GM18520 (cell line): ENCODE measurements at regions not wholly inside any gene's neighbourhood (a gene's known extent, or its start where the extent isn't known, plus 50 kb on each side); places are given as distances from the start of the nearest gene placed in this dataset.

Experiments used
- ATAC-seq: cut with Tn5 transposase; IDR thresholded peaks from one replicate; pipeline ENCODE4 v1.9.1; 2021; ENCODE audit not compliant: unreplicated experiment

DNA sequence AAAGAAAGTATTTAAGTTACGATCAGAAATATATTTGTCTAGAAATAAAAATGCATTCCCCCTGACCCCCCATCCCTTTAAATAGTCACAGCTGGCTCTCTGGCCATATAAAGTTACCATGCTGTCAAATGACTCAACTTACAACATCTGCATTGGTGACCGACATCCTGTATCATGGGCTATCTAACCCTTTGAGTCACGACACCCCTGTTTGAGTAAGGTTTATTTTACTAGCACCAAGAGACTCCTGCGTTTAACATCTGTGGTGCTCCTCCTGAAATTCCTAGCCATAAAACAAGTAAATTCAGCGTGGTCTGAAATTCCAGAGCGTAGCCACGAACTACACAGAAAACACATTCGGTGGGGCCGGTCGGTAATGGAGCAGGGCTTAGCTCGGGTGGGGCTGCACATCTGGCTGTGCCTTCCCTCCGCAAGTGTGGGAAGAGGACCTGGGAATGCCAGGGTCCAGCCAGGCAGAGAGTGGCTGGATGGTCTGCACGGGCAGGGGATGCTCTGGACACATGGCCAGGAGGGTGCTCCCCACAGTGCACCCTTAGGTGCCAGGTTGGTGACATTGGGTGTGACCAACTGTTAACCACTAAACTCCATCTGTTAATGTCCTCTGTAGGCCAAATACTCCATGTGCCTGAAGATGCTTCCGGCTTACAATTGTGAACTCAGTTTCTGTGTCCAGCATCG is 53.0 kb upstream of the CLDN14 start:
- ATAC-seq, result no peak

GRCh38 chr21:36533468-36533848 is 53.5 kb upstream of the CLDN14 start:
- no peak for ATAC-seq

DNA sequence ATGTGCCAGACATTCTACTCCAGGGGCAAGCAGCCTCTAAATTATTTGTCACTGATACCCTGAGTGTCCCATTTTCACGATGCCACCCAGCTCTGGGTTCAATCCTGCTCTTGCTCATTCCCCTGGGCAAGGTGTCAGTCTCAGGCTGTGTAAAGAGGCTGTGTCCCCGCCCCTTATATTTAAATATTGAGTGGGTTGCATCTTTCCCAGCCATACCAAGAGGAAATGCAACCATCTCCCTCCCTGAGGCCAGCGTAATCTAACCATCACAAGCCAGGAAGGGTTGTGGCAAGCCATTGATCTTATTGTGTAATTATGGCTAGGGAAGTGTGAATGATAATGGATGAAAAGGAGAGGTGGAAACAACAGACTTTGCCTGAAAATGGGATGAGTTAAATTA is 54.7 kb upstream of the CLDN14 start:
- no peak for ATAC-seq

GRCh38 chr21:36535618-36536241 is 55.8 kb upstream of the CLDN14 start:
- ATAC-seq, result peak; percentile 67

DNA sequence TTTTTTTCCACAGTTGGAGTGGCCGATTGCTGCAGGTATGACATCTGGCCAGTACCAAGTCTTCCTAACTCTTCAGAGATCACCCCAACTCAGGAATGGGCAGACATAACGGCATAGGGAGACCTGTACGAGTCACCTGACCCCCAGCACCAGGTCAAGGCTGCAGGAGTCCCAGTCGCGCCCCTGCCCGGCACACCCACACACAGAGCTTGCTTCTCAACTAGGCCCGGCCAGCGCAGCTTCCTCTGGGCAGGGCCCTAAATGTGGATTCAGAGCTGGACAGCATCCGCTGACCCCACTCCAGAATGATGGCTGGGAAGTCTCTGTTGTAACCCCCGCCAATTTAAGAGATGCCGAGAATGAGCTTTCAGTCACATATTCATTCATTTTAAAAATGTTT is 58.8 kb upstream of the CLDN14 start:
- no peak for ATAC-seq

GRCh38 chr21:36539434-36540150 is 59.7 kb upstream of the CLDN14 start:
- ATAC-seq, result no peak

DNA sequence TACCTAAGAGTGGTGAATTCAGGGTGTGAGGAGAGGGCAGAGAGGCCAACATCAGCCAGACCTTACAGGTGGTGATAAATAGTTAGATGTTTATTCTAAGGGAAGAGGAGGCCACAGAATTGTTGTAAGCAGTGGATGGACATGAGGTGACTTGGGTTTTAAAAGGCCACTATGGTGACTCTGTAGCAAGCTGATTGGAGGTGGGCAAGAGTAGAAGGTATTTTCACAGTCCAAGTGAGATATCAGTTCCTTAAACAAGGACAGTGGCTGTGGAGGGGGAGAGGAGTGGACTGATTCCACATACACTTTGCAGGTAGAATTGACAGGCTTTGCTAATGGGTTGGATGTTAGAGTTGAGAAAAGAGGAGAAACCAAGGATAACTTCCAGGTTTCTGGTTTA is 60.8 kb upstream of the CLDN14 start:
- no peak for ATAC-seq

- no peak for ATAC-seq
Observed at GRCh38 chr21:36541721-36542139, 61.8 kb upstream of the CLDN14 start.

DNA sequence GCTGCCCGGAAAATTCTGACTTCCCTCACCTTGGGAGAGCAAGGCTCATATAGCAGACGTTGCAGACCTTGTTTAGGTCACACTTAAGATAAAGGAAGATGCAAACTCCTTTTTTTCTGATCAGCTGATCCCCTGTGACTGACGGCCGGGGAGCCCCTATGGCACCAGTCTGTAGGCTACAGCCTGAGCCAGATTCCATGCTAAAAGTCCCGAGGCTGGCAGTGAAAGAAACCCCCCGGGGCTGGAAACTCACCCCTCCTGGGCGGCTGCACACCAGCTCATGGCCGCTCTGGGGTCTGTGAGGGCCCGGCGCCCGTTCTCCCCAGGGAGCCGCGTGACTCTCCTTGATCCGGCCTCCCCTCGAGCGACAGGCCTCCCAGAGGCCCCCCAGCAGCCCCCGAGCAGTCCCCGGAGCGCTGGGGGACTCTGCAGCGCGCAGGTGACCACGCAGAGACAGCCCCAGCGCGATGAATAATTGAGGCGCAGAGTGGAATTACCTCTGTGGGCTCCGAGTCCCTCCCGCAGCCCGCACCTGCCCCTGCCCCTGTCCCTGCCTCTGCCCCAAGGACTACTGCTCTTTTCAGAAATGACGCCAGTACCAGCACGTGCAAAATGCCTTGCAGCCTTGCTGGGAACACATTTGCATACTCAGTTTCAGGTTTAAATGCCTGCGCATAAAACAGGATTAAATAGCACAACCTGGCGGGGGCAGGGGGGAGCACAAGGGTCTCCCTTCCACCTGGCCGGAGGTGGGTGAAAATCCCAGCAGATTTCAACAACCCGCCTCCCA is 62.6 kb upstream of the CLDN14 start:
- peak; percentile 40 for ATAC-seq

DNA sequence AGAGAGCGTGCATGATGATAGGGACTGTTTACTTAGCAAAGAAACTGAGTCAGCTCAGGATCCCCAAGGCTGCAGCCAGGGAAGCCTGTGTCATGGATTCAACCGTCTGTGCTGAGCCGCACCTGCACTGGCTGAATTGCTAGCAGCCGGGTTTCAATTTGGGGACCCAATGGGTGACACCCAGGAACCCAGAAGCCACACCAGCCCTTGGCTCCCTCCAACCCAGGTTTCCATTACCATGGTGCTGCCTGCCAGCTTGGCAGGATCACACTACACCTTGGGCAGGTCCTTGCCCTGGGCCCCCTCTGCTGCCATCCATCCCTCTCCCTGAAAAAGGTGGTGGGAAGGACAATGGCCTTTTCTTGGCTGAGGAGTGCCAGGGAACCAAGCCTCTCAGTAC is 64.0 kb upstream of the CLDN14 start:
- no peak for ATAC-seq

GRCh38 chr21:36544545-36544944 is 64.6 kb upstream of the CLDN14 start:
- no peak for ATAC-seq

GRCh38 chr21:36545776-36546511 is 66.0 kb upstream of the CLDN14 start:
- no peak for ATAC-seq

GRCh38 chr21:36547464-36547863 is 67.5 kb upstream of the CLDN14 start:
- ATAC-seq, result no peak

DNA sequence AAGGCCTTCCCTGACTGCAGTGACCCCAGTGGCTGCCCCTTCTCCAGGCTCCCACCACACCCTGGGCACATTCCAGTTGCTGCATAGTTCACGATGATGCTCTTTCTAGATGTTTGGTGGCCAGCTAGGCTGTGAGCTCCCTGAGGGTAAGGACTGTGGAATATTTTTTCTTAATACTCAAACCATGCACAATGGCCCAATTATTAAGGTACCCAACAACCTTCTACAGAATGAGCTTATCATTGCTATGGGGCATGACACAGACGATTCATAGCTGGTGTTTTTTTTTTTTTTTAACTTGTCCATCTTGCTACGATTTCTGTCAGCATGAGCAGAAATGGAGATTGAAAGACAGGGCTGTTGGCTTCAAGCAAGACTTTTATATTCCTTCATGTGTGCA is 68.9 kb upstream of the CLDN14 start:
- no peak for ATAC-seq

DNA sequence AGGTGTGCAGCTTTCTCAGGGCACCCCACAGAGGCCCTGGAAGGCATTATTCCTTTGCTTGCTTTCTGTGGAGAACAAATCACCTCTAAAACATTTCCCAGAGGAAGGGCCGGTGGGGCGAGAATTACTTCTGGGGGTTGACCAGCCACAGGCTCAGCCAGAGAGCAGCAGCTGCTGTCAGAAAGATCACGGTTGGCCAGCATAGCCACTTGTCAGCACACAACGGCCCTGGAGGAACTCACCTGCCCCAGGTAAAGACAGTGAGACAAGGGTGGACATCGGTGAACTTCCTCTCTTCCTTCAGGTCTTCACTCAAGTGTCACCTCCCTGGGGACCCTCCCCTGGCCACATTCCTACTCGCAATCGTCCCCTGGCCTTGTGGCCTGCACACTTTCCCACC is 69.5 kb upstream of the CLDN14 start:
- no peak for ATAC-seq

DNA sequence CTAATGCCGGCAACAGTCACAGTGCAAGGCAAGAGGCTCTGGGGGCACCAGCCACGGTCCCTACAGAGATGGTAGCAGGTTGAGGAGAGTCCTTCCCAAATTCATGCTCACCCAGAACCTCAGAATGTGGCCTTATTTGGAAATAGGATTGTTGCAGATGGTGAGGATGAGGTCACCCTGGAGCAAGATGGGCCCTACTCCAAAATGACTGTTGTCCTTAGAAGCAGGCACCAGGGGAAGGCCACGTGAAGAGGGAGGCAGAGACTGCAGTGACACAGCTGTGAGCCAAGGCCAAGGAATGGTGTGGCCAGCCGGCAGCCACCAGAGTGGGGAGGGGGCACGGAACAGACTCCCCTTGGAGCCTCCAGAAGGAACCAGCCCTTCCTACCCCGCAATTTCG is 70.8 kb upstream of the CLDN14 start:
- no peak for ATAC-seq

DNA sequence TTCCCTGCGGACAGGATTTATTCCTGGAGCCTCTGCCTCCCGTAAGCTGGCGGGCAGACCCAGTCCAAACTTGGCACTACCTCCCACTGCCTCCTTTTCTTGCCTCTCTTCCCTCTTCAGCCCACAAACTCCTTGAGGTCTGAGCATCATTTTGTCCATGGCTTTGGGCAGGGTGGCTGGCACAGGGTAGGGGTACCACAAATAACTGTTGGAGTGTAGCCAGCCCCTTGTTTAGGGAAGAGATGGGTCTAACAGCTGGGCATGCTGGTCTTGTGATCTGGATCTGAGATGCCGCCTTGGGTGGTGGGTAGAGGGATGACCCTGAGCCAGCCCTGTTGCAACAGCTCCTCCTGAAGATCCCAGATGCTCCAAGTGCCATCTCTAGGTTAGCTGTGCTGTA is 71.4 kb upstream of the CLDN14 start:
- ATAC-seq, result no peak

DNA sequence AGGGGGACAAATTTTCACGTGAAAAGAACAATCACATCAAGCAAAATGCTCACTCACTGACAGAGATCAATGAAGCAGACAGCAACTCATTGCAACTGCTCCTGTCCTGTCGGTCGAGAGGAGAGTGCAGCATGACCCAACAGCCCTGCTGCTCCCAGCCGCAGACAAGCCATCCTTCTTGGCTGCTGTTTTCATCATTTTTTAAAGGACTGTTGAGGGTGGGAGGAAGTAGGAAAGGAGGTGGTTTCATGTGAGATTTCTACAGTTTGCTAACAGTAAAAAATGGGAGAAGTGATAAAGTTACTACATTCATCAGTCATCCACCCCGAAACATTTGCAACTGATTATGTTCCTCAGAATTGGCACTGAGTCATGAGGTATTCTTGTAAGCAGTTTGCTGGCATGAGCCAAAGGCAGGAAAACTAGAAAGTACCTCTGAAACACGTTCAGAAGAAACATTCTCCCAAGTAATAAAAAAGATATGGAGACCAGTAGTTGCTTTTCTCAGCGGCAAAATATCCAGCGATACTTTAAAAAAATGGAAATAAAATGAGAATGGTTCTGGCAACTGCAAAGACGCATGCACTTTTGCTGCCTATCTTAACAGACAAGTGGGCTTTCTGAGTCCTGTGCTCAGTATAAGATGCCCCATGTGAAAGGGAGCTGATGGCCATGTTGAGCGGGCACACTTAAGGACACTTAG is 72.0 kb upstream of the CLDN14 start:
- ATAC-seq, result no peak

- no peak for ATAC-seq
Observed at GRCh38 chr21:36552434-36552785, 72.5 kb upstream of the CLDN14 start.

DNA sequence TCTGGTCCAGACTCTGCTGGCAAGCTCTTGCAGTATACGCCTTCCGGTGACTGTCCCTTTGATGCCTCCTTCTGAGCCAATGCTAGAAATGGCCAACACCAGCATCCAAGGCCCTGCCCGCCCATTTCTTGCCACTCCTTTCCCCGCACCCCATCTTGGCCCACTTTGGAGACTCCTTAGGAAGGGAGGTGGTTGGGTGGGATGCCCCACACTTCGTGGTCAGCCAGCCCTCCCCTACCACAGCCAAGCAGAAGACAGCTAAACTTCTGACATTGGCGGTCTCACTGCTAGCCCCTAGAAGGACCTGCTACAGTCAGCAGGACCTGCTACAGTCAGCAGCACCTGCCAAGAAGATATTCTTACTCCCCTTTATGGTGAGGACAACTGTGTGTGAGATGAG is 73.5 kb upstream of the CLDN14 start:
- ATAC-seq, result no peak
